ENCODE measurements at regions not wholly inside any gene's neighbourhood (a gene's known extent, or its start where the extent isn't known, plus 50 kb on each side); places are given as distances from the start of the nearest gene placed in this dataset.

DNA sequence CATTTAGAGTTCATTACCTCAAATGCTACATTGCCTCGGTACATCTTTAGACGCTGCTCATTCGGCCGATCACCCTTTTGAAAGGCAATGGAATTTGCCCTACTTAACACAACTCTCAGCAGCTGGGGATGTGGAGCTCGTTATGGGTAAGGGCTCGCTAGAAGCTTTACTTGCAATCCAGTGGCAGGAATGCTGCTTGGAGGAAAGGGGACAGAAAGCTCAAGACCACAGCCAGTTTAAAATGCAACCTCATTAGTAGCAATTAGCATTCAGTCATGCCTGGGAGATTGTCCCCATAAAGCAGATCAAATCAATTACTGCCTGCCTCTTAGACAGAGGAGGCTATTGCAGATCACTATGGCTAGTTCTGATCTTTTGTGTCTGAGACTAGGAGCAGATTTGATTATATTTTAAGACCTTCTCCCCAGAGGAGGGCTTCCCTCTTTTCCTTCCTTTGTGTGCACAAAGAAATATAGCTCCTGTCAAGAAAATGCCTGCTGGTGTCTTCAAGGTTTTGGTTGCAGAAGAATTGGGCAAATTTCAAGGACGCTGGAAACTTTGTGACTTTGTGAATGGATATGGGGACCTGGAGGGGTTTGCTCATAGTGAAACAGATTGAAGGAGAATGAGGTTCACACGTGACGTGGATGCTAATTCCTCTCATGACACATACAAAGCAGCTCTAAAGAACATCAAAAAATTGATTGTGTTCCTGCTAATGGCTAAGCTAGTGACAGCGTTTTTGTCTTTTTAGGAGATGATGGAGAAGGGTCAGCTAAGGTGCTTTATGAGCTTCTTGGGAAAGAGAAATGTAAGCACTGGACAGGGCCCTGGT lies 237.5 kb upstream of the GLRA2 start:
- Histone ChIP-seq H3K4me2 (ENCODE audit: low read length) (no peak overlapping the region), H2AFZ (ENCODE audit: low read depth, low read length) (no peak overlapping the region), H3K27ac (ENCODE audit: low read depth, low read length) (no peak overlapping the region), H3K79me2 (ENCODE audit: insufficient read depth, low read length) (no peaks in the 10 kb centered on the region), H3K9me3 (ENCODE audit: insufficient read depth, low read depth, low read length) (no peaks in the 10 kb centered on the region), H4K20me1 (ENCODE audit: insufficient read depth, low read length) (no peaks in the 10 kb centered on the region), H3K27me3 (ENCODE audit: insufficient read depth, low read length) (no peaks in the 10 kb centered on the region), H3K4me3 (ENCODE audit: insufficient read depth, low read depth, low read length) (no peak overlapping the region), H3K36me3 (ENCODE audit: insufficient read depth, low read length) (no peaks in the 10 kb centered on the region), H3K4me1 (ENCODE audit: insufficient read depth, low read length) (no peaks in the 10 kb centered on the region), H3K9ac (ENCODE audit: low read length) (no peak overlapping the region)
- Mint-ChIP-seq H3K27ac (ENCODE audit: unreplicated experiment) (no peak overlapping the region), H3K9me3 (ENCODE audit: unreplicated experiment) (no peaks in the 10 kb centered on the region), H3K4me1 (ENCODE audit: low read depth, unreplicated experiment) (no peaks in the 10 kb centered on the region), H3K4me3 (ENCODE audit: unreplicated experiment) (no peak overlapping the region), H3K36me3 (ENCODE audit: low read depth, unreplicated experiment) (no peaks in the 10 kb centered on the region), H3K27me3 (ENCODE audit: low read depth, unreplicated experiment) (no peaks in the 10 kb centered on the region)
- FAIRE-seq (peak; percentile 13), DNase-seq (ENCODE audit: low read depth) (no peak)
- TF ChIP-seq CTCF (IDR thresholded peaks at IDR 0.05; ENCODE audit: insufficient read depth, low read depth, low read length) = no peak
- TF ChIP-seq EZH2 (IDR thresholded peaks at IDR 0.05; ENCODE audit: insufficient read depth, low read length) = no peak

- Mint-ChIP-seq H3K27me3 (ENCODE audit: low read depth, unreplicated experiment) (no peaks in the 10 kb centered on the region), H3K36me3 (ENCODE audit: low read depth, unreplicated experiment) (no peaks in the 10 kb centered on the region), H3K4me1 (ENCODE audit: low read depth, unreplicated experiment) (no peaks in the 10 kb centered on the region), H3K9me3 (ENCODE audit: unreplicated experiment) (no peaks in the 10 kb centered on the region), H3K4me3 (ENCODE audit: unreplicated experiment) (no peak overlapping the region), H3K27ac (ENCODE audit: unreplicated experiment) (no peak overlapping the region)
- TF ChIP-seq CTCF (IDR thresholded peaks at IDR 0.05; ENCODE audit: insufficient read depth, low read depth, low read length) = no peak
- no peak for TF ChIP-seq EZH2 (IDR thresholded peaks at IDR 0.05; ENCODE audit: insufficient read depth, low read length)
- Histone ChIP-seq H4K20me1 (ENCODE audit: insufficient read depth, low read length) (no peaks in the 10 kb centered on the region), H3K9ac (ENCODE audit: low read length) (no peak overlapping the region), H3K27ac (ENCODE audit: low read depth, low read length) (no peak overlapping the region), H3K79me2 (ENCODE audit: insufficient read depth, low read length) (no peaks in the 10 kb centered on the region), H3K9me3 (ENCODE audit: insufficient read depth, low read depth, low read length) (no peaks in the 10 kb centered on the region), H3K4me2 (ENCODE audit: low read length) (no peak overlapping the region), H3K4me3 (ENCODE audit: insufficient read depth, low read depth, low read length) (no peak overlapping the region), H3K36me3 (ENCODE audit: insufficient read depth, low read length) (no peaks in the 10 kb centered on the region), H3K27me3 (ENCODE audit: insufficient read depth, low read length) (no peaks in the 10 kb centered on the region), H3K4me1 (ENCODE audit: insufficient read depth, low read length) (no peaks in the 10 kb centered on the region), H2AFZ (ENCODE audit: low read depth, low read length) (no peak overlapping the region)
- DNase-seq (ENCODE audit: low read depth) (no peak), FAIRE-seq (peak; percentile 81)
Observed at GRCh38 chrX:14290335-14290734, 239.0 kb upstream of the GLRA2 start.

DNA sequence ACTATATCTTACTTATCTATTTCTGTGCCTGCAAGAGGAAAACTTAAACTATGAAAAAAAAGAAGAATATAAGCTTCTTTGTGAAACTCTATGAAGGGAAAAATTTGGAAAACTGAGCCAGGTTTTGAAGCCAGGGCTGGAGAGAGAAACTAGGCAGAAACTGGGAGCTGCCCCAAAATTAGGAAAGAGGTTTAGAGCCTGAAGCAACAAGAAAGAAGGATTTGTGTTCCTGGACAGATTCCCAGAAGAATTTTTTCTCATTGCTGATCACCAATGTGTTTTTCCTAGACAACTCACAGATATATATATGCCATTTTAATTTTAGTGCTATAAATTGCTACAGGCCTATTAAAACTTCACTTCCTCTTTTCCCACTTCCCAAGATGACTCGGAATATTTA lies 245.0 kb upstream of the GEMIN8 start:
- FAIRE-seq (peak; percentile 82), DNase-seq (ENCODE audit: low read depth) (no peak)
- no peaks in the 10 kb centered on the region for H3K79me2 ChIP-seq (ENCODE audit: insufficient read depth, low read length)
- H3K9ac ChIP-seq (ENCODE audit: low read length) = no peak overlapping the region
- Mint-ChIP-seq H3K4me1 (ENCODE audit: low read depth, unreplicated experiment) (no peaks in the 10 kb centered on the region), H3K27ac (ENCODE audit: unreplicated experiment) (no peak overlapping the region), H3K9me3 (ENCODE audit: unreplicated experiment) (no peaks in the 10 kb centered on the region), H3K4me3 (ENCODE audit: unreplicated experiment) (no peak overlapping the region), H3K27me3 (ENCODE audit: low read depth, unreplicated experiment) (no peaks in the 10 kb centered on the region), H3K36me3 (ENCODE audit: low read depth, unreplicated experiment) (no peaks in the 10 kb centered on the region)
- no peaks in the 10 kb centered on the region for H3K4me1 ChIP-seq (ENCODE audit: insufficient read depth, low read length)
- H3K27ac ChIP-seq (ENCODE audit: low read depth, low read length) = no peak overlapping the region
- no peaks in the 10 kb centered on the region for H3K9me3 ChIP-seq (ENCODE audit: insufficient read depth, low read depth, low read length)
- H3K36me3 ChIP-seq (ENCODE audit: insufficient read depth, low read length) = no peaks in the 10 kb centered on the region
- no peak overlapping the region for H3K4me3 ChIP-seq (ENCODE audit: insufficient read depth, low read depth, low read length)
- no peaks in the 10 kb centered on the region for H4K20me1 ChIP-seq (ENCODE audit: insufficient read depth, low read length)
- H2AFZ ChIP-seq (ENCODE audit: low read depth, low read length) = no peak overlapping the region
- H3K4me2 ChIP-seq (ENCODE audit: low read length) = no peak overlapping the region
- no peak for TF ChIP-seq EZH2 (IDR thresholded peaks at IDR 0.05; ENCODE audit: insufficient read depth, low read length)
- TF ChIP-seq CTCF (IDR thresholded peaks at IDR 0.05; ENCODE audit: insufficient read depth, low read depth, low read length) = no peak
- no peaks in the 10 kb centered on the region for H3K27me3 ChIP-seq (ENCODE audit: insufficient read depth, low read length)

All from astrocyte (in vitro differentiated cells and primary cell).